GM21717 (cell line): ENCODE measurements at regions not wholly inside any gene's neighbourhood (a gene's known extent, or its start where the extent isn't known, plus 50 kb on each side); places are given as distances from the start of the nearest gene placed in this dataset.

ENCODE experiments used
- ATAC-seq: cut with Tn5 transposase; IDR thresholded peaks from one replicate; pipeline ENCODE4 v1.9.1; 2021; ENCODE audit warnings: mild to moderate bottlenecking, moderate library complexity; ENCODE audit not compliant: unreplicated experiment

DNA sequence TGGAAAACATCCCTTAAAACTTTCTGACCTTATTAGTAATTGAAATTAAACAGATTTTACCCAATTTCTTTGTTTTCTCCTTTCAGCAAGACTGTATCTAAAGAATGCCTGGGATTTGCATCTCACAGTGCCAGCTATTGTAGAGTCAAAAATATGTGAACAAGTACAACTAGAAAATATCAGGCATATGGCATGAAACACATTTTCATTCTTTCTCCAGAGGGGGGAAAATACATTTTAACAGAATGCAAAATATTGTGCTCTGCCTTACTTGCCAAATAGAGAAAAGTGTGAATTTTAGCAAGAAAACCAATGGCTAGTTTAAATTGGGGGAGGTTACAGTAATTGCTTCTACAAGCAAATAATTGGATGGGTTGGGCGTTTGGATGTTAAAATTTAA, 366.6 kb upstream of the FIGN start:
- ATAC-seq, result no peak

- no peak for ATAC-seq
These were observed 355.9 kb upstream of the FIGN start for GRCh38 chr2:164091673-164092072.

- no peak for ATAC-seq
These were observed 354.7 kb upstream of the FIGN start for GRCh38 chr2:164090533-164090932.

- no peak for ATAC-seq
These were observed 348.3 kb upstream of the FIGN start for GRCh38 chr2:164084066-164084465.

DNA sequence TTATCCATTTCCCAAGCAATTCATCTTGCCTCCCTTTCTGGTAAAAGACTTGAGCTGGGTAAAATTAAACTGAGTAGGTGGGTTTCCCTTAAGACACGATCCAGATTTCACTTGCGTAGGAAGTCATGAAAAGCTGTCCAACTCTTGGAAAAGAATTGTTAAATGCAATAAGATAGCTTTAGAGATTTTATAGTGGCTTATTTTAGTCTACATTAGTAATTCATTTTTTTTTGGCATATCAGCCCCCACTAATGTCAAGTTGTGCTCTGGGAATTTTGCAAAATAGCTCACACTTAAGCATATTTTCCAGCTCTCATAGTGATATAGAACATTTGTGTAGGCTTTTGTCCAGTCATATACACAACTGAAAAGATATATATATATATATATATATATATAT, 344.7 kb upstream of the FIGN start:
- no peak for ATAC-seq

- no peak for ATAC-seq
These were observed 343.4 kb upstream of the FIGN start for GRCh38 chr2:164079258-164079657.

DNA sequence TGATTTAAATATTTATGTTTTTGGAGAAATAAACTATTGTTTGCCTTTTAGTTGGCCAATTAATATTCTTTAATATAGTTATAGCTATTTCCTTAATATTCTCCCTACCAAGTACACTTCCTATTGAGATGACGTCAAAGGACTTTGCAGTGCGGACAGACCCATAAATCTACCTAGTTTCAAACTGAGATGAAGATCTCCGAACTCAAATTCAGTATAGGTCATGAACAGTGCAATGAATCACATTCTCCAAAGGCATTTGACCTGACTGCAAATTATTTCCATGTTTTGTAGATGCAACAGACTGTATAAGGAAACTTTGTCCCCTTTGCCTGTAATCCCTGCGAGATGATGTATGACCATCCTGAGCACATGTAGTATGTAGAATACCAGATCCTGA, 342.6 kb upstream of the FIGN start:
- ATAC-seq, result no peak

- ATAC-seq, result no peak
These were observed 337.6 kb upstream of the FIGN start for GRCh38 chr2:164073101-164074074.

GRCh38 chr2:164069540-164069939, 333.7 kb upstream of the FIGN start:
- no peak for ATAC-seq

DNA sequence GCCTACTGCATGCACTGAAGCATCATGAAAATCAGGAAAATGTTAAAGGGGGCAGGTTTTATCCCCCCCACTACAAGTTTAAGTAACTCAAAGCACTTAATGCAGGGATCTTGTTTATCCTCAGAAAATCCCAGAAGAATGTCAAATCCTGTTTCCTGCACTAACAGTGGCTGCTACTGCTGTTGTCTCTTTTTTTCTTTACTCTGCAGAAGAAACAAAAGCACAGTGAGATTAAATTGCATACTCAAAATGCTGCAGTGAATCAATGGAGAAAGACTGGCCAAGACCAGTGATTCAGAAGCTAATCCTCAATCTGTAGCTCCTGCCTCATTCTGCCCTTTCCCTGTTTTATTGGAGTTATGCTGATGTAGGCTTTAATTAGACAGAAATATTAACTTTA, 332.3 kb upstream of the FIGN start:
- ATAC-seq, result no peak

- no peak for ATAC-seq
These were observed 330.3 kb upstream of the FIGN start for GRCh38 chr2:164066095-164066494.

- no peak for ATAC-seq
These were observed 329.2 kb upstream of the FIGN start for GRCh38 chr2:164065038-164065437.

- ATAC-seq, result peak; percentile 69
These were observed 325.4 kb upstream of the FIGN start for GRCh38 chr2:164061129-164061746.

- no peak for ATAC-seq
These were observed 324.2 kb upstream of the FIGN start for GRCh38 chr2:164060031-164060430.

GRCh38 chr2:164055623-164056022, 319.8 kb upstream of the FIGN start:
- no peak for ATAC-seq

DNA sequence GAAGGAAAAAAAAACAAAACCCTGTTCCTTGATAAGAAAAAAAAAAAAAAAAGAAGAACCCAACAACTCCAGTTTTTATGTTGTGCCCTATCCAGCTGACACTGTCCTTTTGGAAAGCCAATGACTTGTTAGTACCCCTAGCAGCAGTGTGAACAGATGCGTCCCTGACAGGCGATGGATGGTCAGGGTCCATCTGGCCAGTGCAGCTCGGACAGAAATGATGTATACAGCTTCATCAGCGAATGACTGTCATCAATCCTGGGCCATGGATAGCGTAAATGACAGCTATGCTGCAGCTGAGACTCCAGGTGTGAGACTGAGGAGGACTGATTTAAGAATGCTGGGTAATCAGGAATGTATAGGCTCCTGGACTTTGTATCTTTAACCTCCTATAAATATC, 318.8 kb upstream of the FIGN start:
- ATAC-seq, result no peak

DNA sequence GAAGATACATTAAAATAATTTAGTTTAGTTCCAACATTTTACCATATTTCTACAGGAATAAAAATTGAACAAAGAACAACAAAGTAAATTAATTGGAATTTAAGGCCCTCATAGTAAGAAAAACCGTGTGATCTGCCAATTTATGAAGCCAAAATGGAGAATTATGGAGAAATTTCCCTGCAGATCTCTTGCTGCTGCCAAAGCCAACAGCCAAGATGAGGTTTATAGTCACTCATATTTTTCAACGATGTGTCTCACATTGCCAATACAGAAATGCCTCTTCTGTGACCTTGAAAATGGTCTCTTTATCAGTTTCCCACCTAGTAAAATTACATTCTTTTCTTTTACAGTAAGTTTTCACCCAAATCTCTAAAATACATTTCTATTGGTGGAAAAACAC, 317.2 kb upstream of the FIGN start:
- no peak for ATAC-seq

DNA sequence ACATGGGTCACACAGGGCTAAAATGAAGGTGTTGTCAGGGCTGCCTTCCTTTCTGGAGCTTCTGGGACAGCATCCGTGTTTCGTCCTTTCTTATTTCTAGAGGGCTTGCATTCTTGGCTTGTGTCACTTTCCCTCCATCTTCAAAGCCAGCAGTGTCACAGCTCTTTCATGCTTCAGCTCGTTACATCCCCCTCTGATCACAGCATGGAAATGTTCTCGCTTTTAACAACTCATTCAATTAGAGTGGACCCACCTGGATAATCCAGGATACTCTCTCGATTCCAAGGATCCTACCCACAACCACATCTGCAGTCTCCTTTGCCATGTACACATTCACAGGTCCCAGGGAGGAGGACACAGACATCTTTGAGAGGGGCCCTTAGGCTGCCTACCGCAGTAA, 316.2 kb upstream of the FIGN start:
- no peak for ATAC-seq

GRCh38 chr2:164048729-164049128, 312.9 kb upstream of the FIGN start:
- no peak for ATAC-seq

- no peak for ATAC-seq
These were observed 310.2 kb upstream of the FIGN start for GRCh38 chr2:164046040-164046439.

- ATAC-seq, result no peak
These were observed 308.8 kb upstream of the FIGN start for GRCh38 chr2:164044622-164045021.

DNA sequence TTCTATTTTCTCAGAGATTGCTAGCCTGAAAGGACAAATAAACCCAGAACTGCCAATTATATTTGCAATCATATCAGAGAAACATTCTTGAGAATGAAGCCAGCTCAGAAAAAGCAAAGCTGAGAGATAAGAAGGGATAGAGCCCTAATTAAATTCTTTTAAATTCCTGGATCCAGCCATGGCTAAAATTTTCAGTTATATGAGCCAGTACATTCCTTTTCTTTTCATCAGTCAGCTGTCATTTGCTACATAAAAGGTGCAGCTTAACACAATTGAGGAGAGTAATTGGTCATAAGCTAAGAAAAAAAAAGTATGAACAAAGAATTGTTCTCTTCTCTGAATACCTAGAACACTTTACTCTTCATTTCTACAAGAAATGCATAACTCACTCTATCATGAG, 303.5 kb upstream of the FIGN start:
- no peak for ATAC-seq
